ENCODE measurements at regions not wholly inside any gene's neighbourhood (a gene's known extent, or its start where the extent isn't known, plus 50 kb on each side); places are given as distances from the start of the nearest gene placed in this dataset.

GRCh38 chr12:31210104-31210503, 115.8 kb downstream of the SINHCAF start:
- TF ChIP-seq GATA2 (IDR thresholded peaks at IDR 0.05; ENCODE audit: low read depth, low read length), result no peak
- no peak for TF ChIP-seq GATA3 (IDR thresholded peaks at IDR 0.05; ENCODE audit: low read depth, low read length)

Data from SH-SY5Y (cell line).